PC-9 (cell line): ENCODE measurements at regions not wholly inside any gene's neighbourhood (a gene's known extent, or its start where the extent isn't known, plus 50 kb on each side); places are given as distances from the start of the nearest gene placed in this dataset.
"Not testable (repeated sequence)": the region's sequence is repeated elsewhere in the genome, so short reads cannot be mapped to it uniquely, and the experiment has no call there.

Source experiments
- EZH2 ChIP-seq: fragments of 200-600 bp; sonication (generic); IDR thresholded peaks from 2 replicates; pipeline ENCODE4 v1.8.0; 2017; ENCODE audit warnings: antibody characterized with exemption, low read depth
- TF ChIP-seq, protein P1 (sequence below): fragments of 200-600 bp; sonication (generic); conservative IDR thresholded peaks from 2 replicates; pipeline ENCODE4 v1.6.1; 2017; ENCODE audit warnings: mixed run types, antibody characterized with exemption, mild to moderate bottlenecking, moderate library complexity

DNA sequence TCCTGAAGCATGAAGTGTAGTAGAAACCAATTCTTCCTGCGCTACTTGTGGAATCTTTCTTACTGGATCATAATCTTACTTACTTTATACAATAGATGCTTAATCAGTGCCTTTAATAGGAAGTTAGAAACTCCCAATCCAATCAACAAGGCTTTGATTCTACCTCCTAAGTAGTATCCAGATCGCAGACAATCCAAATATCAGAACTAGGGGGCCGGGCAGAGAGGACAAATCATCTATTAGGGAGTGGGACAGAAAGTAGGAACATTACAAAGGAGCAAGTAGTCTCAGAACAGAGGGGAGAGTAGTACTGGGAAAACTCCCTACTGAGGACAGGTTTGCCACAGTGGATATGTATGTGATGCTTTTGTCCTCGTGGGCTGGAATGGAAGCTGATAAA lies 2901.1 kb upstream of the OR11H1 start:
- TF ChIP-seq, protein P1, sequence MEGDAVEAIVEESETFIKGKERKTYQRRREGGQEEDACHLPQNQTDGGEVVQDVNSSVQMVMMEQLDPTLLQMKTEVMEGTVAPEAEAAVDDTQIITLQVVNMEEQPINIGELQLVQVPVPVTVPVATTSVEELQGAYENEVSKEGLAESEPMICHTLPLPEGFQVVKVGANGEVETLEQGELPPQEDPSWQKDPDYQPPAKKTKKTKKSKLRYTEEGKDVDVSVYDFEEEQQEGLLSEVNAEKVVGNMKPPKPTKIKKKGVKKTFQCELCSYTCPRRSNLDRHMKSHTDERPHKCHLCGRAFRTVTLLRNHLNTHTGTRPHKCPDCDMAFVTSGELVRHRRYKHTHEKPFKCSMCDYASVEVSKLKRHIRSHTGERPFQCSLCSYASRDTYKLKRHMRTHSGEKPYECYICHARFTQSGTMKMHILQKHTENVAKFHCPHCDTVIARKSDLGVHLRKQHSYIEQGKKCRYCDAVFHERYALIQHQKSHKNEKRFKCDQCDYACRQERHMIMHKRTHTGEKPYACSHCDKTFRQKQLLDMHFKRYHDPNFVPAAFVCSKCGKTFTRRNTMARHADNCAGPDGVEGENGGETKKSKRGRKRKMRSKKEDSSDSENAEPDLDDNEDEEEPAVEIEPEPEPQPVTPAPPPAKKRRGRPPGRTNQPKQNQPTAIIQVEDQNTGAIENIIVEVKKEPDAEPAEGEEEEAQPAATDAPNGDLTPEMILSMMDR: not testable (repeated sequence)
- TF ChIP-seq EZH2: not testable (repeated sequence)
